ACC112 (cell line): ENCODE measurements at regions not wholly inside any gene's neighbourhood (a gene's known extent, or its start where the extent isn't known, plus 50 kb on each side); places are given as distances from the start of the nearest gene placed in this dataset.

Source experiments
- H2AFZ ChIP-seq: fragments of 200-600 bp; sonication (generic); one replicate; pipeline ENCODE4 v1.6.0; 2017; ENCODE audit warnings: antibody characterized with exemption, low read length; ENCODE audit not compliant: unreplicated experiment
- H3K27ac ChIP-seq: fragments of 200-600 bp; sonication (generic); 2 replicates; pipeline ENCODE4 v1.5.1; 2014; ENCODE audit warnings: low read depth, mild to moderate bottlenecking, antibody characterized with exemption, low read length, moderate library complexity
- H3K27me3 ChIP-seq: fragments of 200-600 bp; sonication (generic); 2 replicates; pipeline ENCODE4 v1.6.1; 2014; ENCODE audit warnings: mild to moderate bottlenecking, antibody characterized with exemption, low read length, moderate library complexity, mixed read lengths; ENCODE audit not compliant: insufficient read depth
- H3K36me3 ChIP-seq: fragments of 200-600 bp; sonication (generic); 2 replicates; pipeline ENCODE4 v1.6.1; 2016; ENCODE audit warnings: mild to moderate bottlenecking, antibody characterized with exemption, low read length, moderate library complexity, mixed read lengths; ENCODE audit not compliant: insufficient read depth
- H3K4me1 ChIP-seq: fragments of 200-600 bp; sonication (generic); one replicate; pipeline ENCODE4 v1.6.1; 2016; ENCODE audit warnings: low read length, mixed read lengths; ENCODE audit not compliant: insufficient read depth, unreplicated experiment, control insufficient read depth
- H3K4me3 ChIP-seq: fragments of 200-600 bp; sonication (generic); 2 replicates; pipeline ENCODE4 v1.5.1; 2014; ENCODE audit warnings: mild to moderate bottlenecking, low read depth, low read length
- H3K79me2 ChIP-seq: fragments of 200-600 bp; sonication (generic); one replicate; pipeline ENCODE4 v1.6.0; 2016; ENCODE audit warnings: low read length; ENCODE audit not compliant: control insufficient read depth, unreplicated experiment, insufficient read depth

GRCh38 chr4:133059117-133059516, 90.0 kb upstream of the PCDH10 start:
- Histone ChIP-seq H3K27ac (no peak overlapping the region), H3K4me3 (no peak overlapping the region), H3K79me2 (no peaks in the 10 kb centered on the region), H3K4me1 (no peaks in the 10 kb centered on the region), H2AFZ (no peak overlapping the region), H3K27me3 (no peaks in the 10 kb centered on the region), H3K36me3 (no peaks in the 10 kb centered on the region)

- Histone ChIP-seq H3K4me3 (no peak overlapping the region), H3K27me3 (no peaks in the 10 kb centered on the region), H3K27ac (no peak overlapping the region), H3K4me1 (no peaks in the 10 kb centered on the region), H3K36me3 (no peaks in the 10 kb centered on the region), H3K79me2 (no peaks in the 10 kb centered on the region), H2AFZ (no peak overlapping the region)
Observed at GRCh38 chr4:133062851-133063250, 86.2 kb upstream of the PCDH10 start.

DNA sequence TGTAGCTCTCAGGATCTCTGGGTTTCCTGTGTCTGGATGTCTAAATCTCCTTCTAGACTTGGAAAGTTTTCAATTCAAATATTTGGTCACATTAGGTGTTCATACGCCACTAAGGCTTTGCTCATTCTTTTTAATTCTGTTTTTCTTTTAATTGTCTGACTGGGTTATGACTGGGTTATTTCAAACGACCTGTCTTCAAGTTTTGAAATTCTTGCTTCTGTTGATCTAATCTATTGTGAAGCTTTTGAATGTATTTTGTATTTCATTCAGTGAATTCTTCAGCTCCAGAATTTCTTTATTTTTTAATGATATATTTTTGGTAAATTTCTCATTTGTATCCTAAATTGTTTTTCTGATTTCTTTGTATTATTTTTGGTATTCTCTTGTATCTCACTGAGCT, 81.0 kb upstream of the PCDH10 start:
- Histone ChIP-seq H3K27ac (no peak overlapping the region), H3K79me2 (no peaks in the 10 kb centered on the region), H2AFZ (no peak overlapping the region), H3K27me3 (no peaks in the 10 kb centered on the region), H3K36me3 (no peaks in the 10 kb centered on the region), H3K4me1 (no peaks in the 10 kb centered on the region), H3K4me3 (no peak overlapping the region)

- Histone ChIP-seq H3K79me2 (no peaks in the 10 kb centered on the region), H3K4me1 (no peaks in the 10 kb centered on the region), H3K27ac (no peak overlapping the region), H3K27me3 (no peaks in the 10 kb centered on the region), H3K4me3 (no peak overlapping the region), H3K36me3 (no peaks in the 10 kb centered on the region), H2AFZ (no peak overlapping the region)
Observed at GRCh38 chr4:133081246-133081645, 67.8 kb upstream of the PCDH10 start.

GRCh38 chr4:133084421-133084820, 64.7 kb upstream of the PCDH10 start:
- no peaks in the 10 kb centered on the region for H3K36me3 ChIP-seq
- no peak overlapping the region for H3K27ac ChIP-seq
- H3K27me3 ChIP-seq, result no peaks in the 10 kb centered on the region
- no peak overlapping the region for H2AFZ ChIP-seq
- no peaks in the 10 kb centered on the region for H3K4me1 ChIP-seq
- no peaks in the 10 kb centered on the region for H3K79me2 ChIP-seq
- no peak overlapping the region for H3K4me3 ChIP-seq

- H3K36me3 ChIP-seq, result no peaks in the 10 kb centered on the region
- no peak overlapping the region for H2AFZ ChIP-seq
Observed at GRCh38 chr4:133095591-133095990, 53.5 kb upstream of the PCDH10 start.

DNA sequence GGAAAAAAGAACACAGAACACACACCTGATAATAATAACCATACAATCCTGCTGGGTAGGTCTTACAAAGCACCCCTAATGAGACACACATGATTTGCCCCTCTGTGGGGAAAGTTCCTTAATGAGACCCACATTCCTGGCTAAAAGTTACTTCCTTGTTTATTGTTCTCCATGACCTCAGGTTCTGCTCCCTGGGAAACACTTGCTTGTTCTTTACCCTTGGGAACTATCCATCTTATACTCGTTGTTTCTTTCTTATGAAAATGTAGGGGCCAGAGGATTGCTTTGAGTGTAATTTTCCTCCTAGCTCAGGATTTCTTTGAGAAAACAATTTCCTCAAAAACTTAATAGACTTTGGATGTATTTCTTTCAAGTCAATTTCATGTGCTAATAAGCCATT, 52.1 kb upstream of the PCDH10 start:
- Histone ChIP-seq H3K27me3 (no peaks in the 10 kb centered on the region), H3K36me3 (no peaks in the 10 kb centered on the region), H3K4me3 (no peak overlapping the region), H3K4me1 (no peaks in the 10 kb centered on the region), H2AFZ (no peak overlapping the region), H3K79me2 (no peaks in the 10 kb centered on the region), H3K27ac (no peak overlapping the region)

More at GRCh38 chr4:133095591-133095990, 53.5 kb upstream of the PCDH10 start:
- no peak overlapping the region for H3K27ac ChIP-seq
- no peaks in the 10 kb centered on the region for H3K27me3 ChIP-seq
- H3K4me1 ChIP-seq, result no peaks in the 10 kb centered on the region
- H3K79me2 ChIP-seq, result no peaks in the 10 kb centered on the region
- no peak overlapping the region for H3K4me3 ChIP-seq
